SK-N-SH (cell line): ENCODE measurements at regions not wholly inside any gene's neighbourhood (a gene's known extent, or its start where the extent isn't known, plus 50 kb on each side); places are given as distances from the start of the nearest gene placed in this dataset.

Source experiments
- CHD2 ChIP-seq: fragments of 150-350 bp; IDR thresholded peaks from 2 replicates; pipeline ENCODE4 v1.6.1; 2018; ENCODE audit warnings: low read length; ENCODE audit not compliant: partially characterized antibody
- ELF1 ChIP-seq: IDR thresholded peaks from 2 replicates; pipeline ENCODE4 v1.4.0; 2012
- FOSL2 ChIP-seq: IDR thresholded peaks from 2 replicates; pipeline ENCODE4 v1.4.0; 2012; ENCODE audit warnings: low read depth, mild to moderate bottlenecking, moderate library complexity, borderline replicate concordance
- FOXJ3 ChIP-seq: sonication (generic); formaldehyde crosslinking; IDR thresholded peaks from 2 replicates; pipeline ENCODE4 v1.5.1; 2020; ENCODE audit warnings: mild to moderate bottlenecking, missing genetic modification reagents
- IRF3 ChIP-seq: fragments of 150-350 bp; IDR thresholded peaks from 2 replicates; pipeline ENCODE4 v1.6.1; 2016; ENCODE audit warnings: mild to moderate bottlenecking, low read depth, low read length
- MAX ChIP-seq: IDR thresholded peaks from 2 replicates; pipeline ENCODE4 v1.4.0; 2012; ENCODE audit warnings: low read depth
- NRF1 ChIP-seq: IDR thresholded peaks from 2 replicates; pipeline ENCODE4 v1.6.1; 2012; ENCODE audit warnings: low read depth, mild to moderate bottlenecking, low read length
- POLR2AphosphoS5 ChIP-seq: IDR thresholded peaks from 2 replicates; pipeline ENCODE4 v1.6.1; 2012; ENCODE audit warnings: low read depth, low read length
- SMC3 ChIP-seq: IDR thresholded peaks from 2 replicates; pipeline ENCODE4 v1.6.1; 2012; ENCODE audit warnings: low read depth, low read length, improper control_type of control experiment
- TAF1 ChIP-seq: IDR thresholded peaks from 2 replicates; pipeline ENCODE4 v1.6.1; 2012; ENCODE audit warnings: low read depth, mild to moderate bottlenecking, low read length, moderate library complexity, borderline replicate concordance
- USF2 ChIP-seq: fragments of 150-350 bp; IDR thresholded peaks from 2 replicates; pipeline ENCODE4 v1.6.1; 2017; ENCODE audit warnings: antibody characterized with exemption, low read length, low read depth, borderline replicate concordance
- YY1 ChIP-seq: IDR thresholded peaks from 2 replicates; pipeline ENCODE4 v1.4.0; 2012; ENCODE audit warnings: low read depth, mild to moderate bottlenecking
- TF ChIP-seq, protein P1 (sequence below): fragments of 200-600 bp; sonication (generic); IDR thresholded peaks from 2 replicates; pipeline ENCODE4 v1.6.1; 2017; ENCODE audit warnings: antibody characterized with exemption, mild to moderate bottlenecking, moderate library complexity
- TF ChIP-seq, protein P2 (sequence below): IDR thresholded peaks from 2 replicates; pipeline ENCODE4 v1.6.1; 2012; ENCODE audit warnings: mild to moderate bottlenecking, low read depth, low read length, moderate library complexity

GRCh38 chr6:168149015-168149414, 70.0 kb upstream of the FRMD1 start:
- TF ChIP-seq, protein P1, sequence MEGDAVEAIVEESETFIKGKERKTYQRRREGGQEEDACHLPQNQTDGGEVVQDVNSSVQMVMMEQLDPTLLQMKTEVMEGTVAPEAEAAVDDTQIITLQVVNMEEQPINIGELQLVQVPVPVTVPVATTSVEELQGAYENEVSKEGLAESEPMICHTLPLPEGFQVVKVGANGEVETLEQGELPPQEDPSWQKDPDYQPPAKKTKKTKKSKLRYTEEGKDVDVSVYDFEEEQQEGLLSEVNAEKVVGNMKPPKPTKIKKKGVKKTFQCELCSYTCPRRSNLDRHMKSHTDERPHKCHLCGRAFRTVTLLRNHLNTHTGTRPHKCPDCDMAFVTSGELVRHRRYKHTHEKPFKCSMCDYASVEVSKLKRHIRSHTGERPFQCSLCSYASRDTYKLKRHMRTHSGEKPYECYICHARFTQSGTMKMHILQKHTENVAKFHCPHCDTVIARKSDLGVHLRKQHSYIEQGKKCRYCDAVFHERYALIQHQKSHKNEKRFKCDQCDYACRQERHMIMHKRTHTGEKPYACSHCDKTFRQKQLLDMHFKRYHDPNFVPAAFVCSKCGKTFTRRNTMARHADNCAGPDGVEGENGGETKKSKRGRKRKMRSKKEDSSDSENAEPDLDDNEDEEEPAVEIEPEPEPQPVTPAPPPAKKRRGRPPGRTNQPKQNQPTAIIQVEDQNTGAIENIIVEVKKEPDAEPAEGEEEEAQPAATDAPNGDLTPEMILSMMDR = no peak
- no peak for TF ChIP-seq USF2
- no peak for TF ChIP-seq SMC3
- TF ChIP-seq, protein P2, sequence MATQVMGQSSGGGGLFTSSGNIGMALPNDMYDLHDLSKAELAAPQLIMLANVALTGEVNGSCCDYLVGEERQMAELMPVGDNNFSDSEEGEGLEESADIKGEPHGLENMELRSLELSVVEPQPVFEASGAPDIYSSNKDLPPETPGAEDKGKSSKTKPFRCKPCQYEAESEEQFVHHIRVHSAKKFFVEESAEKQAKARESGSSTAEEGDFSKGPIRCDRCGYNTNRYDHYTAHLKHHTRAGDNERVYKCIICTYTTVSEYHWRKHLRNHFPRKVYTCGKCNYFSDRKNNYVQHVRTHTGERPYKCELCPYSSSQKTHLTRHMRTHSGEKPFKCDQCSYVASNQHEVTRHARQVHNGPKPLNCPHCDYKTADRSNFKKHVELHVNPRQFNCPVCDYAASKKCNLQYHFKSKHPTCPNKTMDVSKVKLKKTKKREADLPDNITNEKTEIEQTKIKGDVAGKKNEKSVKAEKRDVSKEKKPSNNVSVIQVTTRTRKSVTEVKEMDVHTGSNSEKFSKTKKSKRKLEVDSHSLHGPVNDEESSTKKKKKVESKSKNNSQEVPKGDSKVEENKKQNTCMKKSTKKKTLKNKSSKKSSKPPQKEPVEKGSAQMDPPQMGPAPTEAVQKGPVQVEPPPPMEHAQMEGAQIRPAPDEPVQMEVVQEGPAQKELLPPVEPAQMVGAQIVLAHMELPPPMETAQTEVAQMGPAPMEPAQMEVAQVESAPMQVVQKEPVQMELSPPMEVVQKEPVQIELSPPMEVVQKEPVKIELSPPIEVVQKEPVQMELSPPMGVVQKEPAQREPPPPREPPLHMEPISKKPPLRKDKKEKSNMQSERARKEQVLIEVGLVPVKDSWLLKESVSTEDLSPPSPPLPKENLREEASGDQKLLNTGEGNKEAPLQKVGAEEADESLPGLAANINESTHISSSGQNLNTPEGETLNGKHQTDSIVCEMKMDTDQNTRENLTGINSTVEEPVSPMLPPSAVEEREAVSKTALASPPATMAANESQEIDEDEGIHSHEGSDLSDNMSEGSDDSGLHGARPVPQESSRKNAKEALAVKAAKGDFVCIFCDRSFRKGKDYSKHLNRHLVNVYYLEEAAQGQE = no peak
- no peak for TF ChIP-seq YY1
- no peak for TF ChIP-seq TAF1
- TF ChIP-seq MAX = no peak
- no peak for TF ChIP-seq IRF3
- no peak for TF ChIP-seq FOXJ3 (CRISPR knock-in tag)
- no peak for TF ChIP-seq FOSL2
- TF ChIP-seq NRF1 = no peak
- no peak for TF ChIP-seq ELF1
- TF ChIP-seq POLR2AphosphoS5 = no peak
- TF ChIP-seq CHD2 = no peak
